CD14-positive monocyte (primary cell): ENCODE measurements at regions not wholly inside any gene's neighbourhood (a gene's known extent, or its start where the extent isn't known, plus 50 kb on each side); places are given as distances from the start of the nearest gene placed in this dataset.

Experiments used
- DNase-seq, 3 donors: peaks; one replicate each; pipeline ENCODE4 v3.0.0-alpha.2; 2011 to 2022
- H2AFZ ChIP-seq: 2 replicates; pipeline ENCODE4 v1.6.0; 2012; ENCODE audit warnings: mild to moderate bottlenecking, low read depth, low read length, inconsistent platforms; ENCODE audit not compliant: insufficient read depth, poor library complexity, severe bottlenecking
- H3K27ac ChIP-seq, 2 donors: 1 replicate in 1 of 2; 2 replicates in 1 of 2; pipeline ENCODE4 v1.5.1; 2012 to 2013; ENCODE audit warnings: low read length in 2 of 2, control low read depth in 1 of 2, inconsistent platforms in 1 of 2, low read depth in 1 of 2, mild to moderate bottlenecking in 1 of 2
- H3K27me3 ChIP-seq, 2 donors: one replicate each; pipeline versions ENCODE4 v1.6.0 to v1.6.1; 2011 to 2013; ENCODE audit warnings: low read length in 2 of 2; ENCODE audit not compliant: control insufficient read depth in 2 of 2, insufficient read depth in 2 of 2
- H3K36me3 ChIP-seq, 2 donors: replicated peaks in 1 of 2; 1 replicate in 1 of 2; 2 replicates in 1 of 2; pipeline versions ENCODE4 v1.5.1 to v1.6.1; 2012 to 2013; ENCODE audit warnings: low read length in 2 of 2, control low read depth in 1 of 2, inconsistent platforms in 1 of 2, mild to moderate bottlenecking in 1 of 2; ENCODE audit not compliant: insufficient read depth in 2 of 2, control insufficient read depth in 1 of 2
- H3K4me1 ChIP-seq, 2 donors: 1 replicate in 1 of 2; 2 replicates in 1 of 2; pipeline versions ENCODE4 v1.5.1 to v1.6.1; 2012 to 2013; ENCODE audit warnings: low read length in 2 of 2, control low read depth in 1 of 2, inconsistent platforms in 1 of 2, mild to moderate bottlenecking in 1 of 2, moderate library complexity in 1 of 2; ENCODE audit not compliant: insufficient read depth in 2 of 2, control insufficient read depth in 1 of 2
- H3K4me2 ChIP-seq: replicated peaks from 2 replicates; pipeline ENCODE3; 2012; ENCODE audit warnings: low read length, moderate library complexity, mild to moderate bottlenecking; ENCODE audit not compliant: poor library complexity, severe bottlenecking; ENCODE audit errors: extremely low read depth
- H3K4me3 ChIP-seq, 3 experiments: fragments of 200-600 bp in 1 of 3; sonication (generic) in 1 of 3; replicated peaks in 1 of 3; 1 replicate in 2 of 3; 2 replicates in 1 of 3; pipeline ENCODE4 v1.5.1; 2011 to 2013; ENCODE audit warnings: low read length in 3 of 3, mild to moderate bottlenecking in 3 of 3, control low read depth in 2 of 3, low read depth in 2 of 3, inconsistent platforms in 1 of 3, moderate library complexity in 1 of 3
- H3K79me2 ChIP-seq: 2 replicates; pipeline ENCODE4 v1.6.0; 2012; ENCODE audit warnings: mild to moderate bottlenecking, control low read depth, inconsistent platforms, low read length, moderate library complexity; ENCODE audit not compliant: insufficient read depth
- H3K9ac ChIP-seq: 2 replicates; pipeline ENCODE4 v1.6.0; 2017; ENCODE audit warnings: low read length, mild to moderate bottlenecking; ENCODE audit not compliant: insufficient read depth, poor library complexity, severe bottlenecking
- H3K9me3 ChIP-seq, 2 donors: replicated peaks in 1 of 2; 1 replicate in 1 of 2; 2 replicates in 1 of 2; pipeline versions ENCODE4 v1.5.1 to v1.6.1; 2012 to 2013; ENCODE audit warnings: low read length in 2 of 2, control low read depth in 1 of 2; ENCODE audit not compliant: control insufficient read depth in 1 of 2, insufficient read depth in 1 of 2
- H4K20me1 ChIP-seq: 2 replicates; pipeline ENCODE4 v1.6.0; 2012; ENCODE audit warnings: mild to moderate bottlenecking, low read length, control low read depth, moderate library complexity; ENCODE audit not compliant: insufficient read depth
- H3K27ac Mint-ChIP-seq, 7 donors: one replicate each; pipeline ENCODE4 v1.8.0; 2020; ENCODE audit warnings: mild to moderate bottlenecking in 7 of 7, mixed read lengths in 7 of 7, moderate library complexity in 6 of 7, inconsistent platforms in 2 of 7
- H3K27me3 Mint-ChIP-seq, 3 donors: one replicate each; pipeline ENCODE4 v1.8.0; 2021 to 2022; ENCODE audit warnings: low read depth in 3 of 3, mild to moderate bottlenecking in 3 of 3, mixed read lengths in 3 of 3, moderate library complexity in 3 of 3, inconsistent platforms in 1 of 3
- H3K36me3 Mint-ChIP-seq, 2 donors: one replicate each; pipeline ENCODE4 v1.8.0; 2020; ENCODE audit warnings: mixed read lengths in 2 of 2, inconsistent platforms in 1 of 2, mild to moderate bottlenecking in 1 of 2
- H3K4me1 Mint-ChIP-seq: one replicate; pipeline ENCODE4 v1.8.0; 2020; ENCODE audit warnings: mild to moderate bottlenecking, mixed read lengths
- H3K4me3 Mint-ChIP-seq, 2 donors: one replicate each; pipeline ENCODE4 v1.8.0; 2020; ENCODE audit warnings: mild to moderate bottlenecking in 2 of 2, mixed read lengths in 2 of 2, moderate library complexity in 1 of 2
- H3K9me3 Mint-ChIP-seq, 7 donors: one replicate each; pipeline ENCODE4 v1.8.0; 2020 to 2022; ENCODE audit warnings: mixed read lengths in 7 of 7, mild to moderate bottlenecking in 6 of 7, moderate library complexity in 6 of 7, inconsistent platforms in 2 of 7
- CTCF ChIP-seq: fragments of 200-600 bp; IDR thresholded peaks from one replicate; pipeline ENCODE4 v1.8.0; 2022; ENCODE audit warnings: antibody characterized with exemption, mild to moderate bottlenecking
- WGBS: methylation state at CpG from one replicate; pipeline ENCODE4 v1.1.5; 2013; ENCODE audit warnings: missing lambda C conversion rate; ENCODE audit not compliant: insufficient coverage; 5-methylcytosine and 5-hydroxymethylcytosine counted together
- intact Hi-C, 2 donors: fragments of 100-400 bp; cut with micrococcal nuclease; formaldehyde crosslinking; loops; one replicate each; pipeline versions ENCODE4 v1.15.0 to v1.15.1; 2023

DNA sequence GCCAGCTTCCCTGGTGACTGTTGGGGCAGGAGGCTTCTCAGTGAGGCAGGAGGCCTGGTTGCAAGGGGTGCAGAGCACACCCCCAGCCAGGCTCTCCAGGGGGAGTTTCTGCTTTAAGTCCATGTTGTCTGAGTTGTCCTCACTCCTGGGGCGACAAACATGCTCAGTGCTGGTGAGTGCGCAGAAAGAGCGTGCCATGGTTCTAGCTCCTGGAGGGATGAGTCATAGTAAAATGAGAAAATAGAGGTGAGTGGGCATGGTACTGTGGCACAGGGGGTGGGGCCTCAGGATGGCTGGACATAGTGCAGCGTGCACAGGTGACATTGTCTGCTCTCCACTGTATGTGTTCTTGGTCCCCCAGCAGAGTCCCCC, 457.2 kb upstream of the HS6ST1 start:
- Mint-ChIP-seq H3K36me3 (no peaks in the 10 kb centered on the region), H3K4me1 (no peaks in the 10 kb centered on the region), H3K27me3 (peaks cover 0 to 4% (median 0%) of the 10 kb centered on the region in 3 donors), H3K9me3 (peaks cover 0 to 5% (median 0%) of the 10 kb centered on the region in 7 donors), H3K27ac (no peak overlapping the region), H3K4me3 (no peak overlapping the region)
- H3K9ac ChIP-seq: no peak overlapping the region
- 90% methylated on average over 3 of the region's 4 CpGs for WGBS
- no peaks in the 10 kb centered on the region for H3K9me3 ChIP-seq
- H3K27me3 ChIP-seq: no peaks in the 10 kb centered on the region
- DNase-seq: no peak
- intact Hi-C loops: no loop called here
- H3K36me3 ChIP-seq: no peaks in the 10 kb centered on the region
- no peak overlapping the region for H3K4me3 ChIP-seq
- H3K4me2 ChIP-seq: no peak overlapping the region
- H3K27ac ChIP-seq: no peak overlapping the region
- no peaks in the 10 kb centered on the region for H4K20me1 ChIP-seq
- no peaks in the 10 kb centered on the region for H3K4me1 ChIP-seq
- no peak for TF ChIP-seq CTCF
- no peaks in the 10 kb centered on the region for H3K79me2 ChIP-seq
- H2AFZ ChIP-seq: no peak overlapping the region

DNA sequence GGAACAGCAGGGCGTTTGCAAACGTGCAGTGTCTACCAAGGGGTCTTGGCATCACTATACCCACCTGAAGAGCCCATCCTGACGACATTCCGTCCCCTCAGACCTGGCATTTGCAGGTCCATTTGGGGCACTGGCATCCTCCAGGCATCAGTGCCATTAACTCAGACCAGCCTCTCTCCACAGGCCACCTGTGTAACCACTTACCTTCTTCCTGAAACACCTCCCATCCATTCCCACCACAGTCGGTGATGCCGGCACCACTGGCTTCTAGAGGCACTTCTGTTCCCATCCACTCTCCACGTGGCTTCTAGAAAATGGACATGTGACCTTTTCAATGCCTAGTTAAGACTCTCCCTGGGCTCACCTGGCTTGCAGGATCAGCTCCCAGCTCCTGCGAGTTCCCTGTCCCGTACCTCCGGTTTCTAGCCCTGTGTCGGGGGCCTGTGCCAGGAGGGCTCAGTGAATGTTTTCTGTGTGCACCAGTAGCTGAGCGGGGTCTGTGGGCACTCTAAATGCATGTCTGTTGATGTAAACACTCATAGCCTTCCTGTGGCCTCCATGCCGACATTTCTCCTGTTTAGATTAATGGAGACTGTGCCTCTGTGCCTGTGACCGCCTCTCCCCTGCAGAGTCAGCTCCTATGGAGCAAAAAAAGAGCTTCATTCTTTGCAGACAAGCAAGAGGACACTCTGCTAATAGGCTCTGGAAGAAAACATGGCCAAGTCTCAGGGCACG, 458.0 kb upstream of the HS6ST1 start:
- no peaks in the 10 kb centered on the region for H3K27me3 ChIP-seq
- 91% methylated on average over 15 of the region's 15 CpGs for WGBS
- H3K79me2 ChIP-seq: no peaks in the 10 kb centered on the region
- no peak overlapping the region for H3K27ac ChIP-seq
- Mint-ChIP-seq H3K9me3 (peaks cover 0 to 5% (median 0%) of the 10 kb centered on the region in 7 donors), H3K27me3 (peaks cover 0 to 9% (median 2%) of the 10 kb centered on the region in 3 donors), H3K36me3 (no peaks in the 10 kb centered on the region), H3K27ac (no peak overlapping the region), H3K4me3 (no peak overlapping the region), H3K4me1 (no peaks in the 10 kb centered on the region)
- no peak overlapping the region for H3K4me3 ChIP-seq
- H3K4me1 ChIP-seq: no peaks in the 10 kb centered on the region
- no peaks in the 10 kb centered on the region for H4K20me1 ChIP-seq
- no peak overlapping the region for H3K4me2 ChIP-seq
- no peaks in the 10 kb centered on the region for H3K9me3 ChIP-seq
- H2AFZ ChIP-seq: no peak overlapping the region
- no peak for DNase-seq
- intact Hi-C loops: no loop called here
- H3K36me3 ChIP-seq: no peaks in the 10 kb centered on the region
- H3K9ac ChIP-seq: no peak overlapping the region
- no peak for TF ChIP-seq CTCF
